Fibroblast of upper back skin (primary cell): ENCODE measurements at regions not wholly inside any gene's neighbourhood (a gene's known extent, or its start where the extent isn't known, plus 50 kb on each side); places are given as distances from the start of the nearest gene placed in this dataset.
"Not testable (repeated sequence)": the region's sequence is repeated elsewhere in the genome, so short reads cannot be mapped to it uniquely, and the experiment has no call there.

Experiments
- DNase-seq: peaks from one replicate; pipeline ENCODE4 v3.0.0-alpha.2; 2013

GRCh38 chr7:119748251-119748860 lies 524.6 kb upstream of the KCND2 start:
- peak; percentile 26 for DNase-seq

- peak; percentile 46 for DNase-seq
Observed at GRCh38 chr7:119748991-119749390, 524.0 kb upstream of the KCND2 start.

GRCh38 chr7:119756687-119757086 lies 516.3 kb upstream of the KCND2 start:
- DNase-seq = no peak

- DNase-seq = no peak
Observed at GRCh38 chr7:119758254-119758653, 514.7 kb upstream of the KCND2 start.

- no peak for DNase-seq
Observed at GRCh38 chr7:119761776-119762175, 511.2 kb upstream of the KCND2 start.

GRCh38 chr7:119782286-119782685 lies 490.7 kb upstream of the KCND2 start:
- DNase-seq = no peak

GRCh38 chr7:119783799-119784198 lies 489.2 kb upstream of the KCND2 start:
- DNase-seq = peak; percentile 56

- no peak for DNase-seq
Observed at GRCh38 chr7:119802147-119802546, 470.8 kb upstream of the KCND2 start.

GRCh38 chr7:119825091-119825655 lies 447.8 kb upstream of the KCND2 start:
- no peak for DNase-seq

GRCh38 chr7:119826547-119826946 lies 446.4 kb upstream of the KCND2 start:
- DNase-seq = no peak

GRCh38 chr7:119838444-119838843 lies 434.5 kb upstream of the KCND2 start:
- DNase-seq = no peak

GRCh38 chr7:119842337-119842736 lies 430.6 kb upstream of the KCND2 start:
- no peak for DNase-seq

- no peak for DNase-seq
Observed at GRCh38 chr7:119842786-119843185, 430.2 kb upstream of the KCND2 start.

GRCh38 chr7:119861385-119861784 lies 411.6 kb upstream of the KCND2 start:
- DNase-seq = no peak

- DNase-seq = no peak
Observed at GRCh38 chr7:119868387-119868786, 404.6 kb upstream of the KCND2 start.

- DNase-seq = no peak
Observed at GRCh38 chr7:119879835-119880234, 393.1 kb upstream of the KCND2 start.

GRCh38 chr7:119886007-119886406 lies 387.0 kb upstream of the KCND2 start:
- DNase-seq = no peak

GRCh38 chr7:119886525-119886924 lies 386.4 kb upstream of the KCND2 start:
- DNase-seq = not testable (repeated sequence)

- DNase-seq = no peak
Observed at GRCh38 chr7:119888251-119888650, 384.7 kb upstream of the KCND2 start.

GRCh38 chr7:119890631-119891030 lies 382.3 kb upstream of the KCND2 start:
- no peak for DNase-seq

GRCh38 chr7:119895320-119895719 lies 377.7 kb upstream of the KCND2 start:
- DNase-seq = no peak

GRCh38 chr7:119896386-119896785 lies 376.6 kb upstream of the KCND2 start:
- no peak for DNase-seq

- no peak for DNase-seq
Observed at GRCh38 chr7:119900996-119901672, 371.8 kb upstream of the KCND2 start.

GRCh38 chr7:119903085-119903484 lies 369.9 kb upstream of the KCND2 start:
- DNase-seq = no peak

- no peak for DNase-seq
Observed at GRCh38 chr7:119905495-119905894, 367.5 kb upstream of the KCND2 start.
